OCI-LY1 (cell line): ENCODE measurements at regions not wholly inside any gene's neighbourhood (a gene's known extent, or its start where the extent isn't known, plus 50 kb on each side); places are given as distances from the start of the nearest gene placed in this dataset.

Source experiments
- H2AFZ ChIP-seq: fragments of 200-600 bp; sonication (generic), shearing (Covaris generic); 2 replicates; pipeline ENCODE4 v1.6.0; 2014; ENCODE audit warnings: antibody characterized with exemption, mild to moderate bottlenecking, low read length
- H3F3A ChIP-seq: fragments of 200-600 bp; sonication (generic), shearing (Covaris generic); 2 replicates; pipeline ENCODE4 v1.6.0; 2014; ENCODE audit warnings: mild to moderate bottlenecking, antibody characterized with exemption, low read length, moderate library complexity; ENCODE audit not compliant: insufficient read depth
- H3K27ac ChIP-seq: fragments of 200-600 bp; sonication (generic); 2 replicates; pipeline ENCODE4 v1.5.1; 2014; ENCODE audit warnings: low read length, mixed run types, mild to moderate bottlenecking, low read depth; ENCODE audit not compliant: poor library complexity, severe bottlenecking
- H3K27me3 ChIP-seq: fragments of 200-600 bp; sonication (generic); 2 replicates; pipeline ENCODE4 v1.6.0; 2014; ENCODE audit warnings: antibody characterized with exemption, mild to moderate bottlenecking, low read length, moderate library complexity; ENCODE audit not compliant: insufficient read depth
- H3K36me3 ChIP-seq: fragments of 200-600 bp; sonication (generic); 2 replicates; pipeline ENCODE4 v1.6.1; 2014; ENCODE audit warnings: mild to moderate bottlenecking, antibody characterized with exemption, low read length, moderate library complexity, mixed read lengths; ENCODE audit not compliant: insufficient read depth
- H3K4me1 ChIP-seq: fragments of 200-600 bp; sonication (generic); 2 replicates; pipeline ENCODE4 v1.5.1; 2014; ENCODE audit warnings: mild to moderate bottlenecking, low read length, moderate library complexity; ENCODE audit not compliant: insufficient read depth, severe bottlenecking
- H3K4me2 ChIP-seq: fragments of 200-600 bp; sonication (generic), shearing (Covaris generic); 2 replicates; pipeline ENCODE4 v1.6.1; 2014; ENCODE audit warnings: low read length
- H3K4me3 ChIP-seq: fragments of 200-600 bp; sonication (generic); 2 replicates; pipeline ENCODE4 v1.5.1; 2014; ENCODE audit warnings: low read length, low read depth, mild to moderate bottlenecking, mixed read lengths; ENCODE audit not compliant: poor library complexity, severe bottlenecking
- H3K79me2 ChIP-seq: fragments of 200-600 bp; shearing (Covaris generic); 2 replicates; pipeline ENCODE4 v1.6.1; 2016; ENCODE audit warnings: mixed run types, low read length, mixed read lengths; ENCODE audit not compliant: insufficient read depth
- H3K9ac ChIP-seq: fragments of 200-600 bp; sonication (generic), shearing (Covaris generic); 2 replicates; pipeline ENCODE4 v1.6.1; 2014; ENCODE audit warnings: mild to moderate bottlenecking, low read length, mixed read lengths
- H3K9me2 ChIP-seq: fragments of 200-600 bp; sonication (generic), shearing (Covaris generic); 2 replicates; pipeline ENCODE4 v1.6.1; 2014; ENCODE audit warnings: low read depth, mild to moderate bottlenecking, low read length, mixed read lengths
- H3K9me3 ChIP-seq: fragments of 200-600 bp; shearing (Covaris generic); 2 replicates; pipeline ENCODE4 v1.6.1; 2014; ENCODE audit warnings: low read length, mixed read lengths
- H4K20me1 ChIP-seq: fragments of 200-600 bp; sonication (generic), shearing (Covaris generic); 2 replicates; pipeline ENCODE4 v1.6.0; 2016; ENCODE audit warnings: mild to moderate bottlenecking, low read length; ENCODE audit not compliant: insufficient read depth
- EZH2 ChIP-seq: fragments of 200-600 bp; sonication (generic), shearing (Covaris generic); IDR thresholded peaks from 2 replicates; pipeline ENCODE4 v1.8.0; 2017; ENCODE audit warnings: borderline replicate concordance, mixed run types, mild to moderate bottlenecking, antibody characterized with exemption, low read length, moderate library complexity, mixed read lengths
- TF ChIP-seq, protein P1 (sequence below): fragments of 200-600 bp; sonication (generic), shearing (Covaris generic); IDR thresholded peaks from 2 replicates; pipeline ENCODE4 v1.5.1; 2017; ENCODE audit warnings: mild to moderate bottlenecking, antibody characterized with exemption, low read length, moderate library complexity, mixed read lengths

DNA sequence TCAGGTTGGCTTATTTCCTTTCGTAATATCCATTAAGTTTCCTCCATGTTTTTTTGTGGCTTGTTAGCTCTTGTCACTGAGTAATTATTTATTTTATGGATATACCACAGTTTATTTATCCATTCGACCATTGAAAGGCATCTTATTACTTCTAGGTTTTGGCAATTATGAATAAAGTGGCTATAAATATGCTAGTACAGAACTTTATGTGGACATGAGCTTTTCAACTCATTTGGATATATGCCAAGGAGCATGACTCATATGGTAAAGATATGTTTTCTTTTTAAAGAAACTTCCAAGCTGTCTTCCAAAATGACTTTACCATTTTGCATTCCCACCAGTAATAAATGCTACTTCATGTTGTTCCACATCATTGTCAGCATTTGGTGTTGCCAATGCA lies 803.6 kb downstream of the GLUD2 start:
- no peak overlapping the region for H3K27ac ChIP-seq
- TF ChIP-seq, protein P1, sequence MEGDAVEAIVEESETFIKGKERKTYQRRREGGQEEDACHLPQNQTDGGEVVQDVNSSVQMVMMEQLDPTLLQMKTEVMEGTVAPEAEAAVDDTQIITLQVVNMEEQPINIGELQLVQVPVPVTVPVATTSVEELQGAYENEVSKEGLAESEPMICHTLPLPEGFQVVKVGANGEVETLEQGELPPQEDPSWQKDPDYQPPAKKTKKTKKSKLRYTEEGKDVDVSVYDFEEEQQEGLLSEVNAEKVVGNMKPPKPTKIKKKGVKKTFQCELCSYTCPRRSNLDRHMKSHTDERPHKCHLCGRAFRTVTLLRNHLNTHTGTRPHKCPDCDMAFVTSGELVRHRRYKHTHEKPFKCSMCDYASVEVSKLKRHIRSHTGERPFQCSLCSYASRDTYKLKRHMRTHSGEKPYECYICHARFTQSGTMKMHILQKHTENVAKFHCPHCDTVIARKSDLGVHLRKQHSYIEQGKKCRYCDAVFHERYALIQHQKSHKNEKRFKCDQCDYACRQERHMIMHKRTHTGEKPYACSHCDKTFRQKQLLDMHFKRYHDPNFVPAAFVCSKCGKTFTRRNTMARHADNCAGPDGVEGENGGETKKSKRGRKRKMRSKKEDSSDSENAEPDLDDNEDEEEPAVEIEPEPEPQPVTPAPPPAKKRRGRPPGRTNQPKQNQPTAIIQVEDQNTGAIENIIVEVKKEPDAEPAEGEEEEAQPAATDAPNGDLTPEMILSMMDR = no peak
- TF ChIP-seq EZH2 = no peak
- H3K79me2 ChIP-seq = no peaks in the 10 kb centered on the region
- H3F3A ChIP-seq = no peaks in the 10 kb centered on the region
- no peaks in the 10 kb centered on the region for H3K36me3 ChIP-seq
- no peak overlapping the region for H3K9ac ChIP-seq
- H3K9me3 ChIP-seq = no peaks in the 10 kb centered on the region
- no peak overlapping the region for H2AFZ ChIP-seq
- no peaks in the 10 kb centered on the region for H3K4me1 ChIP-seq
- H3K27me3 ChIP-seq = no peaks in the 10 kb centered on the region
- H3K4me2 ChIP-seq = no peak overlapping the region
- H3K9me2 ChIP-seq = no peaks in the 10 kb centered on the region
- H3K4me3 ChIP-seq = no peak overlapping the region
- H4K20me1 ChIP-seq = no peaks in the 10 kb centered on the region

- no peak overlapping the region for H3K9ac ChIP-seq
- no peaks in the 10 kb centered on the region for H4K20me1 ChIP-seq
- H3K9me2 ChIP-seq = no peaks in the 10 kb centered on the region
- TF ChIP-seq, protein P1 = no peak
- no peak for TF ChIP-seq EZH2
- no peaks in the 10 kb centered on the region for H3K36me3 ChIP-seq
- no peaks in the 10 kb centered on the region for H3K79me2 ChIP-seq
- no peaks in the 10 kb centered on the region for H3F3A ChIP-seq
- H3K27me3 ChIP-seq = no peaks in the 10 kb centered on the region
- no peak overlapping the region for H3K4me3 ChIP-seq
- H3K9me3 ChIP-seq = no peaks in the 10 kb centered on the region
- H3K27ac ChIP-seq = no peak overlapping the region
- H2AFZ ChIP-seq = no peak overlapping the region
- no peak overlapping the region for H3K4me2 ChIP-seq
- no peaks in the 10 kb centered on the region for H3K4me1 ChIP-seq
Measured at GRCh38 chrX:121853762-121854613, 806.6 kb downstream of the GLUD2 start.

- H3K4me3 ChIP-seq = no peak overlapping the region
- no peaks in the 10 kb centered on the region for H3F3A ChIP-seq
- H3K9me2 ChIP-seq = no peaks in the 10 kb centered on the region
- TF ChIP-seq, protein P1 = no peak
- TF ChIP-seq EZH2 = no peak
- H3K79me2 ChIP-seq = no peaks in the 10 kb centered on the region
- no peak overlapping the region for H3K4me2 ChIP-seq
- H3K27ac ChIP-seq = no peak overlapping the region
- no peak overlapping the region for H3K9ac ChIP-seq
- H4K20me1 ChIP-seq = no peaks in the 10 kb centered on the region
- no peaks in the 10 kb centered on the region for H3K9me3 ChIP-seq
- H3K27me3 ChIP-seq = no peaks in the 10 kb centered on the region
- no peaks in the 10 kb centered on the region for H3K36me3 ChIP-seq
- no peak overlapping the region for H2AFZ ChIP-seq
- H3K4me1 ChIP-seq = no peaks in the 10 kb centered on the region
Measured at GRCh38 chrX:121854614-121854911, 807.2 kb downstream of the GLUD2 start.
